Adrenal gland (tissue), 9 donors: ENCODE measurements at regions not wholly inside any gene's neighbourhood (a gene's known extent, or its start where the extent isn't known, plus 50 kb on each side); places are given as distances from the start of the nearest gene placed in this dataset.

Source experiments
- DNase-seq, 7 donors: peaks; one replicate each; pipeline ENCODE4 v3.0.0-alpha.2; 2019 to 2020
- H3K27ac ChIP-seq, 5 donors: fragments of 200-600 bp; sonication (generic) in 4 of 5; 1 replicate in 3 of 5; 2 replicates in 2 of 5; pipeline versions ENCODE4 v1.5.1 to v1.8.0; 2016 to 2020; ENCODE audit warnings: mild to moderate bottlenecking in 1 of 5
- H3K27me3 ChIP-seq: fragments of 200-600 bp; 2 replicates; pipeline ENCODE4 v1.8.0; 2021
- H3K36me3 ChIP-seq, 2 donors: fragments of 200-600 bp; replicated peaks in 1 of 2; 1 replicate in 1 of 2; 2 replicates in 1 of 2; pipeline versions ENCODE4 v1.5.1 to v1.8.0; 2018 to 2022
- H3K4me1 ChIP-seq, 2 donors: fragments of 200-600 bp; replicated peaks in 1 of 2; 1 replicate in 1 of 2; 2 replicates in 1 of 2; pipeline versions ENCODE4 v1.5.1 to v1.8.0; 2018 to 2021
- H3K4me3 ChIP-seq, 4 donors: fragments of 200-600 bp; sonication (generic) in 3 of 4; one replicate each; pipeline ENCODE4 v1.5.1; 2016 to 2018
- H3K9me3 ChIP-seq, 3 donors: fragments of 200-600 bp; sonication (generic) in 1 of 3; replicated peaks in 1 of 3; 1 replicate in 2 of 3; 2 replicates in 1 of 3; pipeline versions ENCODE4 v1.5.1 to v1.8.0; 2016 to 2021
- POLR2A ChIP-seq, 2 donors: fragments of 450-650 bp; IDR thresholded peaks; one replicate each; pipeline ENCODE4 v1.6.1; 2017; ENCODE audit warnings: antibody characterized with exemption in 2 of 2, mild to moderate bottlenecking in 2 of 2, moderate library complexity in 1 of 2
- WGBS, 4 donors: extraction: QIAGEN DNeasy Blood & Tissue Kit in 2 of 4; methylation state at CpG; one replicate each; pipeline versions ENCODE4 v1.1.5 to v1.1.7; 2013 to 2017; 5-methylcytosine and 5-hydroxymethylcytosine counted together
- intact Hi-C, 2 donors: fragments of 100-400 bp; cut with DNase I; formaldehyde crosslinking; loops; one replicate each; pipeline versions ENCODE4 v1.14.1 to v1.15.0; 2022 to 2023
- TF ChIP-seq, protein P1 (sequence below), 6 experiments: fragments of 450-650 bp in 4 of 6; fragments of 200-600 bp in 2 of 6; sonication (generic) in 1 of 6; IDR thresholded peaks; 1 replicate in 5 of 6; 2 replicates in 1 of 6; pipeline versions ENCODE4 v1.5.1 to v1.8.0; 2016 to 2021; ENCODE audit warnings: antibody characterized with exemption in 6 of 6, mild to moderate bottlenecking in 2 of 6, moderate library complexity in 1 of 6
- donor health status: healthy with polysubstance abuse.
- donor health status: Bipolar disorder and iron deficiency.
- donor health status: DM: yes; HTN: yes; CAD: no.
- donor health status: DM: no; HTN: no; CAD: no.
- donor health status: DM: no; HTN: no; CAD: no.

DNA sequence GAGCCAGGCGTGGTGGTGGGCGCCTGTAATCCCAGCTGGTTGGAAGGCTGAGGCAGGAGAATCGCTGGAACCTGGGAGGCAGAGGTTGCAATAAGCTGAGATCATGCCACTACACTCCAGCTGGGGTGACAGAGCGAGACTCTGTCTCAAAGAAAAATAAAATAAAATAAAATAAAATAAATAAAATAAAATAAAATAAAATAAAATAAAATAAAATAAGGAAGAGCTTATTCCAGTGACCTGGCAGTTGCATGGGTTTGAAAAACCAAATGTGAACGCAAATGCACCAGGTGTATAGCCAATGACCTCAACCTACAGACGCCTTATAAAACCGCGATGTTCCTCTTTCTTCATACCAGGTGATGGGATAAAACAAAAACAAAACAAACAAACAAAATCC is 995.7 kb downstream of the TYW1 start:
- H3K27me3 ChIP-seq = no peaks in the 10 kb centered on the region
- intact Hi-C loops = no loop called here
- no peaks in the 10 kb centered on the region for H3K36me3 ChIP-seq
- H3K9me3 ChIP-seq = no peaks in the 10 kb centered on the region
- H3K27ac ChIP-seq = no peak overlapping the region
- 84 to 98% (median 97%) methylated on average over 8 of the region's 8 CpGs for WGBS, 4 donors
- no peak overlapping the region for H3K4me3 ChIP-seq
- no peak for TF ChIP-seq POLR2A (IDR thresholded peaks at IDR 0.05)
- TF ChIP-seq, protein P1, sequence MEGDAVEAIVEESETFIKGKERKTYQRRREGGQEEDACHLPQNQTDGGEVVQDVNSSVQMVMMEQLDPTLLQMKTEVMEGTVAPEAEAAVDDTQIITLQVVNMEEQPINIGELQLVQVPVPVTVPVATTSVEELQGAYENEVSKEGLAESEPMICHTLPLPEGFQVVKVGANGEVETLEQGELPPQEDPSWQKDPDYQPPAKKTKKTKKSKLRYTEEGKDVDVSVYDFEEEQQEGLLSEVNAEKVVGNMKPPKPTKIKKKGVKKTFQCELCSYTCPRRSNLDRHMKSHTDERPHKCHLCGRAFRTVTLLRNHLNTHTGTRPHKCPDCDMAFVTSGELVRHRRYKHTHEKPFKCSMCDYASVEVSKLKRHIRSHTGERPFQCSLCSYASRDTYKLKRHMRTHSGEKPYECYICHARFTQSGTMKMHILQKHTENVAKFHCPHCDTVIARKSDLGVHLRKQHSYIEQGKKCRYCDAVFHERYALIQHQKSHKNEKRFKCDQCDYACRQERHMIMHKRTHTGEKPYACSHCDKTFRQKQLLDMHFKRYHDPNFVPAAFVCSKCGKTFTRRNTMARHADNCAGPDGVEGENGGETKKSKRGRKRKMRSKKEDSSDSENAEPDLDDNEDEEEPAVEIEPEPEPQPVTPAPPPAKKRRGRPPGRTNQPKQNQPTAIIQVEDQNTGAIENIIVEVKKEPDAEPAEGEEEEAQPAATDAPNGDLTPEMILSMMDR (IDR thresholded peaks at IDR 0.05) = no peak
- DNase-seq = no peak
- no peaks in the 10 kb centered on the region for H3K4me1 ChIP-seq

DNA sequence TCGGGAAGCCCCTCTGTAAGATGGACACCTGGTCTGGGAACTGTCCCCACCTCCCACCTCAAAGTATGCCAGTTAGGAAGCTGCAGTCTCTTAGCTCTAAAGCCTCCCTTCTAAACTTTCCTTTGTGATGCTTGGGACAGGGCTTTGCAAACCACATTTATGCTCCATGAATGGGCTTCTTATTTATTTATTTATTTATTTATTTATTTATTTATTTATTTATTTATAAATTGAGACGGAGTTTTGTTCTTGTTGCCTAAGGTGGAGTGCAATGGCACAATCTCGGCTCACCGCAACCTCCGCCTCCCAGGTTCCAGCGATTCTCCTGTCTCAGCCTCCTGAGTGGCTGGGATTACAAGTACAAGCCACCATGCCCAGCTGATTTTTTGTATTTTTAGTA is 1009.4 kb downstream of the TYW1 start:
- intact Hi-C loops = no loop called here

DNA sequence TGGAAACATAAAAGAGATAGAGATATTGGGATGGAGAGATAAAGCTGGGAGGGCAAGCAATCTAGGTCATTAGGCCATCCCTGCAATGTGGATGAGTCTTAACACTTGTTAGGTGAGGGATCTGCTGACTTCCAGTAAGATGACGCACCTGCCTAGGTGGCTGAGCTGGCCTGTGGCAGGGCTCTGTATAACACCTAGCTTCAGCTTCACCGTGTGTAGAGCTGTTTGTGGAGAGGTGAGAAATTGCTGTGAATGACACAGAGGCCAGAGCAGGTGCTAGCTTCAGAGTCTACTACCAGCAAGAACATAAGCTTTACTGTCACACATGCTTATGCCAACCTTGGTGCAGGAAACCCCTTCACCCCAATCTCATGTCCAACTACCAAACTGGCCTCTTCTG is 1010.0 kb downstream of the TYW1 start:
- Histone ChIP-seq H3K4me1 (no peaks in the 10 kb centered on the region), H3K27ac (no peak overlapping the region), H3K27me3 (no peaks in the 10 kb centered on the region), H3K4me3 (no peak overlapping the region), H3K9me3 (no peaks in the 10 kb centered on the region), H3K36me3 (no peaks in the 10 kb centered on the region)
- peak in 1 of 7 donors; percentile 6 for DNase-seq
- no peak for TF ChIP-seq POLR2A (IDR thresholded peaks at IDR 0.05)
- TF ChIP-seq, protein P1 (IDR thresholded peaks at IDR 0.05) = no peak
- intact Hi-C loops = no loop called here
- 83 to 95% (median 87%) methylated on average over 2 of the region's 2 CpGs for WGBS, 4 donors

More for the DNA sequence above, 1009.4 kb downstream of the TYW1 start:
- TF ChIP-seq POLR2A (IDR thresholded peaks at IDR 0.05) = no peak
- TF ChIP-seq, protein P1 (IDR thresholded peaks at IDR 0.05) = no peak
- Histone ChIP-seq H3K36me3 (no peaks in the 10 kb centered on the region), H3K27ac (no peak overlapping the region), H3K4me3 (no peak overlapping the region), H3K9me3 (no peaks in the 10 kb centered on the region), H3K4me1 (no peaks in the 10 kb centered on the region), H3K27me3 (no peaks in the 10 kb centered on the region)
- WGBS, 4 donors = 89 to 98% (median 93%) methylated on average over 6 of the region's 6 CpGs
- DNase-seq = no peak

DNA sequence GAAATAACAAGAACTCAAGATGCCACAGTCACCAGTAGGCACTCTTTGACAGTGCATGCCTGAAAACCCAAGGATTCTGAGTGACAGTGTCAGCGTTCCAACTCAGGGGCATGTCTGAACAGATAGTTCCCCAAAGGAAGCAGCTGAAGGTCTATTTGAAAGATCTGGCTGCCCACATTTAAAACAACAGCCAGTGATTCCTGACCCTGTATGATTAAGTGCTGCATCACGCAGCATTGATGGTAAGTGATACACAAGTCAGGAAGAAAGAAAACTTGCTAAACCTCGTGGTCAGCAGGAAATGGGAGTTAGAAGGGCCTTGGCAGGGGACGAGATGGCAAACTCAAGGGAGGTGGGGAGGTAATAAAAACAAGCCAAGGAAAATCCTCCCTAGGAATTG is 1013.1 kb downstream of the TYW1 start:
- peak in 4 of 7 donors; percentile 7 to 42 (median 30) for DNase-seq
- Histone ChIP-seq H3K27ac (no peak overlapping the region), H3K9me3 (no peaks in the 10 kb centered on the region), H3K27me3 (no peaks in the 10 kb centered on the region), H3K4me3 (no peak overlapping the region), H3K36me3 (no peaks in the 10 kb centered on the region), H3K4me1 (no peaks in the 10 kb centered on the region)
- intact Hi-C loops = no loop called here
- 17 to 31% (median 27%) methylated on average over 4 of the region's 4 CpGs for WGBS, 4 donors
- TF ChIP-seq, protein P1 (IDR thresholded peaks at IDR 0.05) = no peak
- no peak for TF ChIP-seq POLR2A (IDR thresholded peaks at IDR 0.05)
